Hepatocyte (in vitro differentiated cells): ENCODE measurements at regions not wholly inside any gene's neighbourhood (a gene's known extent, or its start where the extent isn't known, plus 50 kb on each side); places are given as distances from the start of the nearest gene placed in this dataset.

Source experiments
- EZH2 ChIP-seq: fragments of 200-600 bp; sonication (generic); IDR thresholded peaks from 2 replicates; pipeline ENCODE4 v1.6.1; 2016; ENCODE audit warnings: antibody characterized with exemption, mild to moderate bottlenecking, borderline replicate concordance
- EZH2phosphoT487 ChIP-seq: fragments of 200-600 bp; sonication (generic); IDR thresholded peaks from one replicate; pipeline ENCODE4 v1.6.1; 2018; ENCODE audit warnings: antibody characterized with exemption, mild to moderate bottlenecking, low read depth, moderate library complexity; ENCODE audit not compliant: unreplicated experiment, severe bottlenecking
- TF ChIP-seq, protein P1 (sequence below): fragments of 200-600 bp; sonication (generic); IDR thresholded peaks from 2 replicates; pipeline ENCODE4 v1.5.1; 2016; ENCODE audit warnings: antibody characterized with exemption, mild to moderate bottlenecking; ENCODE audit not compliant: poor library complexity

DNA sequence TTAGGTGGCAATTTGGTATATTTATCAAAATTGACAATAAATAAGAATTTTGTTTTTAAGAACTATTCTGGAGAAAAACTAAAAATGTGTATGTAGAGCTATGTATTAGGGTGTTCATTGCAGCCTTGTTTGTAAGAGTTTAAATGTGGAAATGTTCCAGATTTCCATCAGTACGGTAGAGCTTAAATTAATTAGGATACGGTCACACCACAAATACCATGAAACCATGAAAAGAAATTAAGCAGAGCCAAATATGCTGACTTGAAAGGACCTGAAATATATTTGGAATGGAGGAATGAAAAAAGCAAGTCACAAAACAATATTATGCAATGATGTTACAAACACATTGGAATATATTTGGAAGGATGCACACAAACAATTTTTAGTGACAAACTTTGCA, 64.6 kb downstream of the ACTBL2 start:
- TF ChIP-seq, protein P1, sequence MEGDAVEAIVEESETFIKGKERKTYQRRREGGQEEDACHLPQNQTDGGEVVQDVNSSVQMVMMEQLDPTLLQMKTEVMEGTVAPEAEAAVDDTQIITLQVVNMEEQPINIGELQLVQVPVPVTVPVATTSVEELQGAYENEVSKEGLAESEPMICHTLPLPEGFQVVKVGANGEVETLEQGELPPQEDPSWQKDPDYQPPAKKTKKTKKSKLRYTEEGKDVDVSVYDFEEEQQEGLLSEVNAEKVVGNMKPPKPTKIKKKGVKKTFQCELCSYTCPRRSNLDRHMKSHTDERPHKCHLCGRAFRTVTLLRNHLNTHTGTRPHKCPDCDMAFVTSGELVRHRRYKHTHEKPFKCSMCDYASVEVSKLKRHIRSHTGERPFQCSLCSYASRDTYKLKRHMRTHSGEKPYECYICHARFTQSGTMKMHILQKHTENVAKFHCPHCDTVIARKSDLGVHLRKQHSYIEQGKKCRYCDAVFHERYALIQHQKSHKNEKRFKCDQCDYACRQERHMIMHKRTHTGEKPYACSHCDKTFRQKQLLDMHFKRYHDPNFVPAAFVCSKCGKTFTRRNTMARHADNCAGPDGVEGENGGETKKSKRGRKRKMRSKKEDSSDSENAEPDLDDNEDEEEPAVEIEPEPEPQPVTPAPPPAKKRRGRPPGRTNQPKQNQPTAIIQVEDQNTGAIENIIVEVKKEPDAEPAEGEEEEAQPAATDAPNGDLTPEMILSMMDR = no peak
- TF ChIP-seq EZH2 = no peak
- no peak for TF ChIP-seq EZH2phosphoT487
